A673 (cell line): ENCODE measurements at regions not wholly inside any gene's neighbourhood (a gene's known extent, or its start where the extent isn't known, plus 50 kb on each side); places are given as distances from the start of the nearest gene placed in this dataset.

Experiments
- BruUV-seq: library from RNA; stranded (reverse); fragments of 400-500 nt; replicated peaks from 2 replicates; lab custom pipeline; 2021; lab: Mats Ljungman, UMichigan
- CTCF ChIA-PET: fragments of 300-600 bp; sonication (Branson Sonifier 250); formaldehyde crosslinking; loops from one replicate; lab custom pipeline; 2022; ENCODE audit warnings: antibody characterized with exemption; lab: Charles Lee
- POLR2A ChIA-PET: fragments of 300-600 bp; sonication (Branson Sonifier 250); formaldehyde crosslinking; loops from one replicate; lab custom pipeline; 2022; ENCODE audit warnings: antibody characterized with exemption; ENCODE audit not compliant: low non-redundant PET; lab: Charles Lee
- DNase-seq: peaks from one replicate; pipeline ENCODE4 v3.0.0-alpha.2; 2015; ENCODE audit warnings: low spot score
- H3K27ac ChIP-seq: fragments of 200-600 bp; sonication (generic); 2 replicates; pipeline ENCODE4 v1.5.1; 2016; ENCODE audit warnings: mixed run types, low read depth, mild to moderate bottlenecking, mixed read lengths, antibody characterized with exemption, low read length; ENCODE audit not compliant: poor library complexity, severe bottlenecking
- H3K27me3 ChIP-seq: fragments of 200-600 bp; sonication (generic); replicated peaks from 2 replicates; pipeline ENCODE4 v1.6.1; 2017; ENCODE audit warnings: mixed run types, low read depth, mild to moderate bottlenecking, mixed read lengths, antibody characterized with exemption, low read length; ENCODE audit not compliant: insufficient read depth, poor library complexity
- H3K36me3 ChIP-seq: fragments of 200-600 bp; sonication (generic); 2 replicates; pipeline ENCODE4 v1.6.1; 2016; ENCODE audit warnings: mixed run types, mild to moderate bottlenecking, mixed read lengths, antibody characterized with exemption, low read length; ENCODE audit not compliant: insufficient read depth, poor library complexity, severe bottlenecking
- H3K4me1 ChIP-seq: fragments of 200-600 bp; sonication (generic); 2 replicates; pipeline ENCODE4 v1.6.1; 2017; ENCODE audit warnings: mixed run types, mild to moderate bottlenecking, mixed read lengths, antibody characterized with exemption, low read length; ENCODE audit not compliant: insufficient read depth, poor library complexity, severe bottlenecking
- H3K4me3 ChIP-seq: fragments of 200-600 bp; sonication (generic); 2 replicates; pipeline ENCODE4 v1.5.1; 2016; ENCODE audit warnings: low read depth, mixed run types, mild to moderate bottlenecking, mixed read lengths, low read length; ENCODE audit not compliant: poor library complexity, severe bottlenecking
- H3K9me3 ChIP-seq: fragments of 200-600 bp; sonication (generic); 2 replicates; pipeline ENCODE4 v1.6.1; 2016; ENCODE audit warnings: mixed run types, low read depth, mild to moderate bottlenecking, mixed read lengths, antibody characterized with exemption, low read length; ENCODE audit not compliant: poor library complexity, severe bottlenecking
- CTCF ChIP-seq: fragments of 300-800, 200-600 bp; sonication (generic); conservative IDR thresholded peaks from 2 replicates; pipeline ENCODE4 v1.5.1; 2017; ENCODE audit warnings: low read depth, mild to moderate bottlenecking, antibody characterized with exemption, low read length, moderate library complexity, mixed read lengths
- EZH2 ChIP-seq: fragments of 200-600 bp; sonication (generic); IDR thresholded peaks from 2 replicates; pipeline ENCODE4 v1.6.1; 2017; ENCODE audit warnings: borderline replicate concordance, low read depth, mild to moderate bottlenecking, mixed read lengths, antibody characterized with exemption, low read length; ENCODE audit not compliant: poor library complexity, severe bottlenecking
- intact Hi-C: fragments of 100-400 bp; cut with micrococcal nuclease; formaldehyde crosslinking; loops from one replicate; pipeline ENCODE4 v1.10.0; 2022; ENCODE audit not compliant: unreplicated experiment

- POLR2A ChIA-PET: no interaction called here
- Histone ChIP-seq H3K27me3 (no peaks in the 10 kb centered on the region), H3K27ac (no peak overlapping the region), H3K36me3 (no peaks in the 10 kb centered on the region), H3K4me3 (no peak overlapping the region), H3K4me1 (peaks cover 3% of the 10 kb centered on the region), H3K9me3 (no peaks in the 10 kb centered on the region)
- TF ChIP-seq EZH2: no peak
- TF ChIP-seq CTCF: no peak
- intact Hi-C loops: no loop called here
- no peak for DNase-seq
- CTCF ChIA-PET: no interaction called here
- no TSS peak for BruUV-seq
Observed at GRCh38 chr3:27570421-27571106, 86.4 kb upstream of the SLC4A7 start.

GRCh38 chr3:27568393-27568792, 84.2 kb upstream of the SLC4A7 start:
- BruUV-seq: no TSS peak
- H3K4me1 ChIP-seq: peaks cover 3% of the 10 kb centered on the region
- ChIA-PET CTCF (no interaction called here), POLR2A (no interaction called here)
- no peaks in the 10 kb centered on the region for H3K9me3 ChIP-seq
- intact Hi-C loops: no loop called here
- no peak overlapping the region for H3K4me3 ChIP-seq
- no peak for TF ChIP-seq EZH2
- no peak for TF ChIP-seq CTCF
- no peaks in the 10 kb centered on the region for H3K36me3 ChIP-seq
- DNase-seq: peak; percentile 63
- H3K27me3 ChIP-seq: no peaks in the 10 kb centered on the region
- no peak overlapping the region for H3K27ac ChIP-seq

- CTCF ChIA-PET: no interaction called here
Observed at GRCh38 chr3:27567251-27567650, 83.1 kb upstream of the SLC4A7 start.

More at GRCh38 chr3:27567251-27567650, 83.1 kb upstream of the SLC4A7 start:
- H3K9me3 ChIP-seq: no peaks in the 10 kb centered on the region
- intact Hi-C loops: no loop called here
- TF ChIP-seq EZH2: no peak
- no peak for TF ChIP-seq CTCF
- no peak overlapping the region for H3K4me3 ChIP-seq
- no peak overlapping the region for H3K27ac ChIP-seq
- H3K27me3 ChIP-seq: no peaks in the 10 kb centered on the region
- H3K36me3 ChIP-seq: no peaks in the 10 kb centered on the region
- DNase-seq: no peak
- POLR2A ChIA-PET: no interaction called here
- peaks cover 3% of the 10 kb centered on the region for H3K4me1 ChIP-seq
- BruUV-seq: no TSS peak
